ENCODE measurements at regions not wholly inside any gene's neighbourhood (a gene's known extent, or its start where the extent isn't known, plus 50 kb on each side); places are given as distances from the start of the nearest gene placed in this dataset.

DNA sequence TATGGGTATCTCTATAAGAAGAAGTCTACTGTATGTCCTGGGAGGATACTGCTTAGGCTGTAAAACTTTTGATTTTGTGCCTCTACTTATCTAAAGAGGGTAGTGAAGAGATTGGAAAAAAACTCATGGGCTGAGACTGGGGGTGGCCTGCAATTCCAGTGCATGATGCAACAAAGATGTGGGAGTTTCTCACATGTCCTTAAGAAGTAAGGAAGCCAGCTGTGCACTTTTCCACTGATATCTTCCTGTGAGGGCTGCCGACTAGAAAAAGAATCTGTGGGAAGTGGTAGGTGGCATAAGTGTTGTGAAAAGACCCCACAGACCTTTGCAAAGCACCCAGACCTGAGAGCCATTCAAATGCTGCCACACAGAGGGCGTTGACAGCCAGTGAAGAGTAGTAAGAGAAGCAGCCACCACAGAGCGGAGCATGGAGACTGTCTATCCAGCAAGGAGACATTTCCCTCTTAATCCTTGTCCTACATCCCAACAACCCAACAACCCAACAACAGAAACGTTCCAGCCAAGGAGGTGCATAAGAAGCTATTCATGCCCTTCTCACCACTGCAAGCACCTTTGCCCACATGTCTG lies 65.1 kb downstream of the PFDN4 start:
- TF ChIP-seq, protein P1, sequence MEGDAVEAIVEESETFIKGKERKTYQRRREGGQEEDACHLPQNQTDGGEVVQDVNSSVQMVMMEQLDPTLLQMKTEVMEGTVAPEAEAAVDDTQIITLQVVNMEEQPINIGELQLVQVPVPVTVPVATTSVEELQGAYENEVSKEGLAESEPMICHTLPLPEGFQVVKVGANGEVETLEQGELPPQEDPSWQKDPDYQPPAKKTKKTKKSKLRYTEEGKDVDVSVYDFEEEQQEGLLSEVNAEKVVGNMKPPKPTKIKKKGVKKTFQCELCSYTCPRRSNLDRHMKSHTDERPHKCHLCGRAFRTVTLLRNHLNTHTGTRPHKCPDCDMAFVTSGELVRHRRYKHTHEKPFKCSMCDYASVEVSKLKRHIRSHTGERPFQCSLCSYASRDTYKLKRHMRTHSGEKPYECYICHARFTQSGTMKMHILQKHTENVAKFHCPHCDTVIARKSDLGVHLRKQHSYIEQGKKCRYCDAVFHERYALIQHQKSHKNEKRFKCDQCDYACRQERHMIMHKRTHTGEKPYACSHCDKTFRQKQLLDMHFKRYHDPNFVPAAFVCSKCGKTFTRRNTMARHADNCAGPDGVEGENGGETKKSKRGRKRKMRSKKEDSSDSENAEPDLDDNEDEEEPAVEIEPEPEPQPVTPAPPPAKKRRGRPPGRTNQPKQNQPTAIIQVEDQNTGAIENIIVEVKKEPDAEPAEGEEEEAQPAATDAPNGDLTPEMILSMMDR (conservative IDR thresholded peaks at IDR 0.05; ENCODE audit: low read depth), result no peak
- H3K27ac ChIP-seq, result no peak overlapping the region
- ChIA-PET POLR2A (ENCODE audit: low non-redundant PET) (no interaction called here), CTCF (no interaction called here)
- no peak for DNase-seq (ENCODE audit: low spot score)

GRCh38 chr20:54275359-54276111 lies 67.6 kb downstream of the PFDN4 start:
- POLR2A ChIA-PET (ENCODE audit: low non-redundant PET), result no interaction called here
- no peak for DNase-seq (ENCODE audit: low spot score)
- TF ChIP-seq, protein P1 (conservative IDR thresholded peaks at IDR 0.05; ENCODE audit: low read depth), result no peak
- no peak overlapping the region for H3K27ac ChIP-seq
- CTCF ChIA-PET, result interaction anchor here (0.7 to 1.2 kb wide), 3 partner anchors 11 to 54 kb away, joined by 3 to 4 read pairs (median 4); no protein-coding TSS in a partner anchor

DNA sequence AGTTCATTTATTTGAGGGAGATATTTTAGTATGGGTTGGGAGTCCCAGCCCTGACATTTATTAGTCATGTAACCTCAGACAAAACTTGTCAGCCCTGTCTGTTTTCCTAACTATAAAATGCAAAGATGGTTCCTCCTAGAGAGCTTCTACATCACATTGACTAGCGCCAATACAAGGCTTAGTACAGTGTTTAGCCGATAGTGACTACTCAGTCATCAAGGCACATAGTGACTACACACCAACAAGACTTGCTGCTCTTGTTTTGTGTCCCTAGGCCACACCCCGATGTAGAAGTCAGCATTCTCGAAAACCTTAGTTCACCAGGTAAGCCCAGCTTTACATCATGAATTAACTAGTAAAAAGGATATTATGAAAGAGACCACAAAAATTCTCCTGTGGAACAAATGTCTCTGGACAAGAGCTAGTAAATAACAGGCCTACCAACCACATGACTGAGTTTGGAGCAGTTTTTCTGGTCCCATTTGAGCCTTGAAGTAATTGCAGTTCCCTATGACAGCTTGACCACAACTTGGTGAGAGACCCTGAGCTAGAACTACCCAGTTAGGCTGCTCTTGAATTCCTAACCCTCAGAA lies 68.8 kb downstream of the PFDN4 start:
- H3K27ac ChIP-seq, result no peak overlapping the region
- POLR2A ChIA-PET (ENCODE audit: low non-redundant PET), result no interaction called here
- DNase-seq (ENCODE audit: low spot score), result no peak
- TF ChIP-seq, protein P1 (conservative IDR thresholded peaks at IDR 0.05; ENCODE audit: low read depth), result no peak
- CTCF ChIA-PET, result interaction anchor here (0.6 to 1.2 kb wide), 4 partner anchors 13 to 291 kb away, joined by 3 to 6 read pairs (median 4); no protein-coding TSS in a partner anchor

GRCh38 chr20:54278262-54278661 lies 70.4 kb downstream of the PFDN4 start:
- no peak overlapping the region for H3K27ac ChIP-seq
- CTCF ChIA-PET, result no interaction called here
- DNase-seq (ENCODE audit: low spot score), result no peak
- POLR2A ChIA-PET (ENCODE audit: low non-redundant PET), result no interaction called here
- TF ChIP-seq, protein P1 (conservative IDR thresholded peaks at IDR 0.05; ENCODE audit: low read depth), result no peak

- POLR2A ChIA-PET (ENCODE audit: low non-redundant PET), result no interaction called here
- CTCF ChIA-PET, result interaction anchor here (0.7 kb wide), 1 partner anchor 19 kb away, joined by 3 read pairs; no protein-coding TSS in a partner anchor
- no peak overlapping the region for H3K27ac ChIP-seq
- TF ChIP-seq, protein P1 (conservative IDR thresholded peaks at IDR 0.05; ENCODE audit: low read depth), result no peak
- DNase-seq (ENCODE audit: low spot score), result no peak
Measured at GRCh38 chr20:54282625-54283024, 74.7 kb downstream of the PFDN4 start.

DNA sequence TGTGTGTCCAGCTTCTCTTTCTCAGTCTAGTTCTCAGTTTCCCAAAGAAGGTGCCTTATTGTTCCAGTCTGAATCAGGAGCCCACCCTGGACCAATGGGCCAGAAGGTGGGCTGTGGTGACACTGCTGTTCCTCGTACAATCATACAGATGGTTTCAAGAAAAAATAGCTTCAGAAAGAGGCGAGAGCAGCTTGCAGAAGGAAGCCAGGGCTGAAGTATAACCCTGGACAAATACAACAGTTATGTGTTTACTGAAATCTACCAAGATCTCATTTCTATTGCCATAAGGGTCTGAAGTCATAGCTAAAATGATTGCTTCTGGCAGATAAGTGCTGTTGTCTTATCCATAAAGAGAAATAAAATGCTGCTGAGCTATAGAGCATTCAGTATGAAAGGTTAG lies 75.4 kb downstream of the PFDN4 start:
- DNase-seq (ENCODE audit: low spot score), result no peak
- ChIA-PET CTCF (no interaction called here), POLR2A (ENCODE audit: low non-redundant PET) (no interaction called here)
- TF ChIP-seq, protein P1 (conservative IDR thresholded peaks at IDR 0.05; ENCODE audit: low read depth), result no peak
- H3K27ac ChIP-seq, result no peak overlapping the region
